ENCODE measurements at regions not wholly inside any gene's neighbourhood (a gene's known extent, or its start where the extent isn't known, plus 50 kb on each side); places are given as distances from the start of the nearest gene placed in this dataset.

- DNase-seq (ENCODE audit: low read depth, low spot score) = no peak
These were observed 59.0 kb upstream of the FGGY start for GRCh38 chr1:59237900-59238299.

GRCh38 chr1:59238333-59238934 lies 58.5 kb upstream of the FGGY start:
- no peak overlapping the region for H3K27ac ChIP-seq (ENCODE audit: control insufficient read depth, insufficient read depth, low read length)

More at GRCh38 chr1:59237900-59238299, 59.0 kb upstream of the FGGY start:
- dilution Hi-C loops (cut with MboI; ENCODE audit: extremely low pct_ligation_motif_present, low sequenced_read_pairs) = no loop called here
- FAIRE-seq = peak; percentile 51
- Histone ChIP-seq H4K20me1 (ENCODE audit: control insufficient read depth, extremely low read depth, insufficient read depth, low read length) (no peaks in the 10 kb centered on the region), H3K9ac (ENCODE audit: control insufficient read depth, extremely low read depth, insufficient read depth, low read length) (no peak overlapping the region), H3K9me1 (ENCODE audit: control insufficient read depth, extremely low read depth, insufficient read depth, low read length) (no peaks in the 10 kb centered on the region), H2AFZ (ENCODE audit: control insufficient read depth, low read length) (no peak overlapping the region), H3K4me2 (ENCODE audit: control insufficient read depth, extremely low read depth, insufficient read depth, low read depth, low read length) (no peak overlapping the region), H3K4me3 (ENCODE audit: control insufficient read depth in 2 of 3, extremely low read depth in 1 of 3, insufficient read depth in 2 of 3, low read depth in 1 of 3, low read length in 3 of 3) (no peak overlapping the region), H3K4me1 (ENCODE audit: control insufficient read depth, extremely low read depth, insufficient read depth, low read length) (no peaks in the 10 kb centered on the region), H3K9me3 (ENCODE audit: control insufficient read depth, low read depth, low read length) (no peaks in the 10 kb centered on the region), H3K27me3 (ENCODE audit: control insufficient read depth, extremely low read depth, insufficient read depth, low read length) (no peaks in the 10 kb centered on the region), H3K27ac (ENCODE audit: control insufficient read depth, insufficient read depth, low read length) (no peak overlapping the region), H3K36me3 (ENCODE audit: control insufficient read depth in 2 of 2, extremely low read depth in 1 of 2, insufficient read depth in 2 of 2, low read length in 2 of 2) (no peaks in the 10 kb centered on the region), H3K79me2 (ENCODE audit: control insufficient read depth, insufficient read depth, low read length) (no peaks in the 10 kb centered on the region)
- no peak for TF ChIP-seq EZH2 (IDR thresholded peaks at IDR 0.05; ENCODE audit: low read length)
- no peak for TF ChIP-seq CTCF (optimal IDR thresholded peaks at IDR 0.05 in 1 of 3, IDR thresholded peaks at IDR 0.05 in 1 of 3, conservative IDR thresholded peaks at IDR 0.05 in 1 of 3; ENCODE audit: extremely low read depth in 1 of 3, insufficient read depth in 2 of 3, low read length in 3 of 3)

More at GRCh38 chr1:59238333-59238934, 58.5 kb upstream of the FGGY start:
- no peaks in the 10 kb centered on the region for H3K36me3 ChIP-seq (ENCODE audit: control insufficient read depth in 2 of 2, extremely low read depth in 1 of 2, insufficient read depth in 2 of 2, low read length in 2 of 2)
- H3K79me2 ChIP-seq (ENCODE audit: control insufficient read depth, insufficient read depth, low read length) = no peaks in the 10 kb centered on the region
- no peak overlapping the region for H3K9ac ChIP-seq (ENCODE audit: control insufficient read depth, extremely low read depth, insufficient read depth, low read length)
- no peak overlapping the region for H3K4me2 ChIP-seq (ENCODE audit: control insufficient read depth, extremely low read depth, insufficient read depth, low read depth, low read length)
- H3K9me3 ChIP-seq (ENCODE audit: control insufficient read depth, low read depth, low read length) = no peaks in the 10 kb centered on the region
- H3K9me1 ChIP-seq (ENCODE audit: control insufficient read depth, extremely low read depth, insufficient read depth, low read length) = no peaks in the 10 kb centered on the region
- TF ChIP-seq EZH2 (IDR thresholded peaks at IDR 0.05; ENCODE audit: low read length) = no peak
- no peak for TF ChIP-seq CTCF (optimal IDR thresholded peaks at IDR 0.05 in 1 of 3, IDR thresholded peaks at IDR 0.05 in 1 of 3, conservative IDR thresholded peaks at IDR 0.05 in 1 of 3; ENCODE audit: extremely low read depth in 1 of 3, insufficient read depth in 2 of 3, low read length in 3 of 3)
- H3K4me1 ChIP-seq (ENCODE audit: control insufficient read depth, extremely low read depth, insufficient read depth, low read length) = no peaks in the 10 kb centered on the region
- H3K4me3 ChIP-seq (ENCODE audit: control insufficient read depth in 2 of 3, extremely low read depth in 1 of 3, insufficient read depth in 2 of 3, low read depth in 1 of 3, low read length in 3 of 3) = no peak overlapping the region
- no peaks in the 10 kb centered on the region for H4K20me1 ChIP-seq (ENCODE audit: control insufficient read depth, extremely low read depth, insufficient read depth, low read length)
- DNase-seq (ENCODE audit: low read depth, low spot score) (no peak), FAIRE-seq (no peak)
- no peak overlapping the region for H2AFZ ChIP-seq (ENCODE audit: control insufficient read depth, low read length)
- H3K27me3 ChIP-seq (ENCODE audit: control insufficient read depth, extremely low read depth, insufficient read depth, low read length) = no peaks in the 10 kb centered on the region
- dilution Hi-C loops (cut with MboI; ENCODE audit: extremely low pct_ligation_motif_present, low sequenced_read_pairs) = no loop called here
